GM18508 (cell line): ENCODE measurements at regions not wholly inside any gene's neighbourhood (a gene's known extent, or its start where the extent isn't known, plus 50 kb on each side); places are given as distances from the start of the nearest gene placed in this dataset.

ENCODE experiments used
- ATAC-seq: cut with Tn5 transposase; IDR thresholded peaks from one replicate; pipeline ENCODE4 v1.9.1; 2021; ENCODE audit warnings: moderate number of reproducible peaks; ENCODE audit not compliant: insufficient read depth, unreplicated experiment

- no peak for ATAC-seq
These were observed 421.6 kb downstream of the METTL15 start for GRCh38 chr11:28529540-28530410.

- ATAC-seq, result no peak
These were observed 420.9 kb downstream of the METTL15 start for GRCh38 chr11:28529046-28529445.

DNA sequence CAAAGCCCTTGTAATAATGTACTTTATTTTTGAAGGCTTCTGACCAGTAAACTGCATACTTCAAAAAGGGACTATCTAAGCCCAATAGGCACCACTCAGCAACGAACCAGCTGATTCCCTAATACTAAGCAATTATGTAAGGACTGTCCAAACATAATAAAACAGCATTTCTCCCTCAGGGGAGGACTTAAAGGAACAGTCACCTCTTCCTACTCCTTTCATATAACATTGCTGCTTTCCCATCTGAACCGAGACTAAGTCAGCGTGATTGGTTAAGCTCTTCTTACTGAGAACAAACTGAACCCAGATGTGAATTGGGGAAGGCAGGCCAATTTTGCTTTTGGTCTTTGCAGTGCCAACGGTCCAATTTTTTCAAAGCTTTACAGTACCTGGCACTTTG, 420.0 kb downstream of the METTL15 start:
- no peak for ATAC-seq

DNA sequence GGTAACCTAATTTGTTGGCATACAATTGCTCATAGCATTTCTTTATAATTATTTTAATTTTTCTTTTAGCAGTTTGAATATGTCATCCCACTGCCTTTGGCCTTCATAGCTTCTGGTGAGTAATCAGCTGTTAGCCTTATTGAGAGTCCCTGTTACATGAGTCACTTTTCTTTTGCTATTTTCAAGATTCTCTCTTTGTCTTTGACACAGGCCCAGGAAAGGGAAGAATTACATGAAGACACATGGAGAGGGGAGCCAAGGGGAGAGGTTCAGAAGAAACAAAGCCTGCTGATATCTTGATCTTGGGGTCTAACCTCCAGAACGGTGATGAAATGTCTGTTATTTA, 418.2 kb downstream of the METTL15 start:
- ATAC-seq, result no peak

DNA sequence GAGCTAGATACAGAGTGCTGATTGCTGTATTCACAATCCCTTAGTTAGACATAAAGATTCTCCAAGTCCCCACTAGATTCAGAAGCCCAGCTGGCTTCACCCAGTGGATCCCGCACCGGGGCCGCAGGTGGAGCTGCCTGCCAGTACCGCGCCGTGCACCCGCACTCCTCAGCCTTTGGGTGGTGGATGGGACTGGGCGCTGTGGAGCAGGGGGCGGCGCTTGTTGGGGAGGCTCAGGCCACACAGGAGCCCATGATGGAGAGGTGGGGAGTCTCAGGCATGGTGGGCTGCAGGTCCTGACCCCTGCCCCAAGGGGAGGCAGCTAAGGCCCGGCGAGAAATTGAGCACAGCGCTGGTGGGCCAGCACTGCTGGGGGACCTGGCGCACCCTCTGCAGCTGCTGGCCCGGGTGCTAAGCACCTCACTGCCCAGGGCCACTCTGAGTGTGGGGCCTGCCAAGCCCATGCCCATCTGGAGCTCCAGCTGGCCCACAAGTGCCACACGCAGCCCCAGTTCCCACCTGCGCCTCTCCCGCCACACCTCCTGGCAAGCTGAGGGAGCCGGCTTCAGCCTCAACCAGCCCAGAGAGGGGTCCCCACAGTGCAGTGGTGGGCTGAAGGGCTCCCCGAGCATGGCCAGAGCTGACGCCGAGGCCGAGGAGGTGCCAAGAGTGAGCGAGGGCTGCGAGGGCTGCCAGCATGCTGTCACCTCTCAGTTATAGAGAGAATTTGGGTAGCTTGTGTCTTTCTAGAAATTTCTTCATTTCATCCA, 417.6 kb downstream of the METTL15 start:
- ATAC-seq, result no peak

DNA sequence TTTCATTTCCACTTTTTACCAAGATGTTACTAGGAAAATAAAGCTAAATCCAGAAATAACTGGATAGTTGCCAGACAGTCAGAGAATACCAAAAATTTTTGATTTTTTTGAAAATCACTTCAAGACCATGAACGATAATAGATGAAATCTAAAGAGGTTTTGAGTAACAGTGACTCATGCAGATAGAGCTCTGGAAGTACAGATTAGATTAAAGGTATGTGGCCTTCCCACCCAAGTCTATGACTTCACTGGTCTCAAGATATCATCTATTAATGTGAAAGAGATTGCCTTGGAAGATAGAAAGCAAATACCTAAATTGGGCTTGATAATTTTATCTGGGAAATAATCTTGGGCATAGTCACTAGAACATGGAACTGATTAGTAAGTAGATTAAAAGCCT, 415.9 kb downstream of the METTL15 start:
- ATAC-seq, result no peak

DNA sequence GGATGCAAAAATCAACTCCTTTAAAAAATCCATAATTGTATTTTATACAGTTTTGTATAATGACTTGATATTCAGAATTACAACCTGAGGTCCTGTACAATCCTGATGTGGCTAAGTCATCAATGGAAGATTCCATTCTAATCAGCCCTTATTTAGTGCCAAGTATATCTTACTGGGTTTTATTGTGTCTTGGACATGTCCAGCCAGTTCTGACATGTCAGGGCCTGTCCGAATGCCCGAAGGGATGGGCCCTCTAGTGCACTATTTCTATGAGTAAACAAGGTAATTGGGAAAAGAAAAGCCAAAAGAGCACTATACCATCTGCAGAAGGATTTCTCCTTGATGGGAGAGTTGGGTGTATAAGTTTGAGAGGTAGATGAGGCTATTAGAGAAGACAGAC, 412.9 kb downstream of the METTL15 start:
- no peak for ATAC-seq

DNA sequence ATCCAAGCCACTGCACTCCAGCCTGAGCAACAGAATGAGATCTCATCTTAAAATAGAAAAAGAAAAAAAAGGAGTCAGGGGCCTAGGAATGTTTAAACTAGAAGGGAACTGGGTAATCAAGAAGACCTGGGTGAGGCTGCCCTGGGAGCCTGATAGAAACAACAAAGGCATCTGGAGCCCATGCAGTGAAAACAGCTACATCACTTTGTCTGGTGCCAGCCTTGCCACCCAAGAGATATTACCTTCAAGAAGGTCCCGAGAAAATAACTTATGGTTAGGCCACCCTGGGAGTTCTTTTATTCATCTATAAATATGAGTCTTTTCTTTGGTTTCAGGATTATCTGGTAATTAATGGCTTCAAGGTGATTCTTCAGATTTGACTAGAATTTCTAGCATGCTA, 412.1 kb downstream of the METTL15 start:
- ATAC-seq, result no peak

GRCh38 chr11:28518825-28519224, 410.6 kb downstream of the METTL15 start:
- no peak for ATAC-seq

GRCh38 chr11:28517621-28518020, 409.4 kb downstream of the METTL15 start:
- no peak for ATAC-seq

DNA sequence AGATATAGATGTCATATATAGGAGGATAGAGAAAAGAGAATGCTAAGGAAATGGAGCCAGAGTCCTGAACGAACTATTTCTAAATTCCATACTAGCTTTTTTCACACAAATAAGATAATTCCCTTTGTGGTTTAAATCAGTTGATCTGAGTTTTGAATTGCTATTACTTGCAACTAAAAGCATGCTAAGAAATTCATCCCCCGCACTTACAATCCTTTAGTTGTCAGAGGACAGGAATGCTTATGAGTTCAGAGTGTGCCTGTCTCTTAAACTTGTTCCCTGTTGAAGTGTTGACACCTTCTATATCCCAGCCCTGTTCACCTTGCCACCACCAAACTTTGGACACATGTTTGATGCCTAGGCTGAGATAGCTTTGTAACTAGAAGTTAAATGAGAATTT, 406.2 kb downstream of the METTL15 start:
- no peak for ATAC-seq

DNA sequence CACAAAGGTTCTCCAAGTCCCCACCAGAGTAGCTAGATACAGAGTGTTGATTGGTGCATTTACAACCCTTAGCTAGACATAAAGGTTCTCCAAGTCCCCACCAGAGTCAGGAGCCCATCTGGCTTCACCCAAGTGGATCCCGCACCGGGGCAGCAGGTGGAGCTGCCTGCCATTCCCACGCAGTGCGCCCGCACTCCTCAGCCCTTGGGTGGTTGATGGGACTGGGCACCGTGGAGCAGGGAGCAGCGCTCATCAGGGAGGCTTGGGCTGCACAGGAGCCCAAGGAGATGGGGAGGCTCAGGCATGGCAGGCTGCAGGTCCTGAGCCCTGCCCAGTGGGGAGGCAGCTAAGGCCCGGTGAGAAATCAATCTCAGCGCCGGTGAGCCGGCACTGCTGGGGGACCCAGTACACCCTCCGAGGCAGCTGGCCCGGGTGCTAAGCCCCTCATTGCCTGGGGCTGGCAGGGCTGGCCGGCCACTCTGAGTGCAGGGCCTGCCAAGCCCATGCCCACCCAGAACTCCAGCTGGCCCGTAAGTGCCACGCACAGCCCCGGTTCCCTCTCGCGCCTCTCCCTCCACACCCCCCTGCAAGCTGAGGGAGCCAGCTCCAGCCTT, 404.1 kb downstream of the METTL15 start:
- ATAC-seq, result no peak

DNA sequence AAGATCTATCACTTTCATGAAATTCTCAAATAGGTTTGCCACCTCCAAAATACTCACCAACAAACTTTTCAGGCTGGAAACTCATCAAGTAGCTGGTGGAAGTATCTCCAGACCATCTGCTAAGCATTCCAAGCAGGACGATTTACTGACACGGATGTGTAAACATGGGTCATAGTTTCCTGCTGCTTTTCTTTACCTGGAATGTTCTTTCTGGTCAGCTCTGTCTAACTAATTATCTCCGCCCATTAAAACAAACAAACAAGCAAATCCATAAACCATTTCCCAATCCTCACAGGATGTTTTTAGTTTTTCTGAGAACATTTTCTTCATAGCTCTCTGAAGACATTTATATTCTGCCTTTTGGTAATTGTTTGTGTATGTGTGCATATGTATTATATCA, 397.0 kb downstream of the METTL15 start:
- no peak for ATAC-seq

- ATAC-seq, result no peak
These were observed 396.4 kb downstream of the METTL15 start for GRCh38 chr11:28504555-28505110.

DNA sequence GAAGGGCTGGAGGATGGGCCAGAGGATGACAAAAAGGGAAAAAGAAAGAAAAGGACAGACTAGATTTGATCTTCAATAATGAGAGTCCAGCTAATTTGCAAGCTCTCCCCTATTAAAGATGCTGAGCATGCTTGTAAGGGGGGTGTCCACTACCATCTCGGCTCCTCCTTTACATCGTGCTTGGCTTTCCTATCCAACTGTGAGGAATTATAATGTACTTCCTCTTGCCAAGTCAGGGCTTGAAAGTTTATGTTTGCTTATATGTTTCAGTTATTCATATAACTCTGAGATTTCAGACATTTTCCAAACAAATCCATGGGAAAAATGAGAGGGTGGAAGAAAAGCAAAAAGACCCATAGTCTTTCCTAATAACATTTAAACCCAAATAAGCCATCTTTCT, 387.1 kb downstream of the METTL15 start:
- no peak for ATAC-seq

GRCh38 chr11:28491431-28491830, 383.2 kb downstream of the METTL15 start:
- ATAC-seq, result no peak

DNA sequence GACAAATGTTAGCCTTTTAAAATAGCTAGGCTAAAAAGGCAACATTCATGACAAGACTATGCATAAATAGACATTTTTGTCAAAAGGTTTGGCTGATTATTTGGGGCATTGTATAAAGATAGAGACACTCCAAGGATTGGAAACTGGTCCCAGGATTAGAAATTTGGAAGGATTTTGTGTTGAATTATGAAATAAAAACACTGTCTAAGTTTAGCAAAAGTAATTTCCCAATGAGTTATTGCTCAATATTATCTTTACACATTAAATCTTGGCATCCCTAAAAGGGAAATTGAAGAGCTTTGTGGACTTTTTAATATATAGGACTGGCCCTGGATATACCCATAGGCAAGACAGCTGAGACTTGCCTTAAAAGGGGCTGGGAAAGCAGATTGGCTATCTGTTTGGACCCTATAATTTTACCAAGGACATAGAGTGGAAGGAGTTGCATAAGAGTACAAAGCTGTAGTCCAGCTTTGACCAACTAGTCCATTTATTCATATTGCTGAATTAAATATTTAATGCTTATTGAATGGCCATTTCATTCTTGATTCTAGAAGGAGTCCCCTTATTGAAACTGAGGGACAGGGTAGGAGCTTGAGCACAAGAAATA, 382.7 kb downstream of the METTL15 start:
- ATAC-seq, result no peak

GRCh38 chr11:28488336-28488735, 380.1 kb downstream of the METTL15 start:
- no peak for ATAC-seq

DNA sequence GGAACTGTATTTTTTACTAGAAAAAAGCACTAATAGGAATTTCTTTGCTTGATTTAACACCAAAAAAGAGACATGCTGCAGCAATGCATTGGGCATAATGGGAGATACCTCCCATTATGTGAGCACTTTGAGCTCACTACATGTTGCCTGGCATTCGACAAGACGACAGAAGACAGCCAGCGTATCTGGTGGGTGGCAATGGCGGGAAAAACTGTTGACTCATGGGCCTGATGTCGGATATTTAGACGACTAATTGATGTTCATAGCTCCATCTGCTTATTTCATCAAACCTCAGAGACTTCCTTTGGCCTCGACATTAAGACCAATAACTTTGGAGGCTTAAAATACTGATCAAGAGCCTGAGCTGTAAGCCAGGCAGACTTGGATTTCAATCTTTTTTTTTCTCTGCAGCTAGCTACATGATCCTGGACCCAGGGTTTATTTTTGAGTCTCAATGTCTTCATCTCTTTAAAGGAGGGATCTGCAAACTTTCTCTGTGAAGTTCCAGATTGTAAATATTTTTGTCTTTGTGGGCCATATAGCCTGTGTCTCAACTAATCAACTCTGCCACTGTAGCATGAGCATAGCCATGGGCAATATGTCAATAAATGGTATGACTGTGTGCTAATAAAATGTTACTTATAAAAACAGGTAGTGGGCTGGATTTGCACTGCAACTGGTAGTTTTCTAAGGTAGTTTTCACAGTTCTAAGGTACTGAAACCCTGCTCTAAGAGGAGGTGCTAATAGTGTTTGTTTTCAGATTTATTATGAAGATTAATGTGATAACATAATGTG, 375.1 kb downstream of the METTL15 start:
- no peak for ATAC-seq

DNA sequence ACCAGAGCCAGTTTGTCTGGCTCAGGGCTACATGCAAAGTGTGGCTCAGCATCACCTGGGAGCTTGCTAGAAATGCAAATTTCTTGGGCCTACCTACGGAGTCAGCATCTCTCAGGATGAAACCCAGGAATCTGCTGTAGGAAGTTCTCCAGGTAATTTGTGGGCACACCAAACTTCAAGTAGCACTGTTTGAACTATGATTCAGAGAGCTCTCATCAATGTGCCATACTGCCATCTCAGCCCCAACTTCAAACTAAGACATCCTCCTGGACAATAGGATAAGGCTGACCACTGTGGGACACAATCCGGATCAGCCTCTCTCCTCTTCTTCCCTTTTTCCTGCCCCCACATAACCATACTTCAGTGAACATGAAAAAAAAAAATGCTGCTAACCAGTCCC, 374.5 kb downstream of the METTL15 start:
- ATAC-seq, result no peak
